GM12892 (cell line): ENCODE measurements at regions not wholly inside any gene's neighbourhood (a gene's known extent, or its start where the extent isn't known, plus 50 kb on each side); places are given as distances from the start of the nearest gene placed in this dataset.

Experiments used
- POLR2A ChIP-seq: IDR thresholded peaks from 2 replicates; pipeline ENCODE4 v1.6.1; 2011; ENCODE audit warnings: low read depth, low read length, control low read depth
- POLR2AphosphoS5 ChIP-seq: IDR thresholded peaks from 2 replicates; pipeline ENCODE4 v1.6.1; 2011; ENCODE audit warnings: low read depth, low read length, control low read depth
- TAF1 ChIP-seq: IDR thresholded peaks from 2 replicates; pipeline ENCODE4 v1.6.1; 2011; ENCODE audit warnings: low read depth, mild to moderate bottlenecking, control low read depth, low read length, borderline replicate concordance

DNA sequence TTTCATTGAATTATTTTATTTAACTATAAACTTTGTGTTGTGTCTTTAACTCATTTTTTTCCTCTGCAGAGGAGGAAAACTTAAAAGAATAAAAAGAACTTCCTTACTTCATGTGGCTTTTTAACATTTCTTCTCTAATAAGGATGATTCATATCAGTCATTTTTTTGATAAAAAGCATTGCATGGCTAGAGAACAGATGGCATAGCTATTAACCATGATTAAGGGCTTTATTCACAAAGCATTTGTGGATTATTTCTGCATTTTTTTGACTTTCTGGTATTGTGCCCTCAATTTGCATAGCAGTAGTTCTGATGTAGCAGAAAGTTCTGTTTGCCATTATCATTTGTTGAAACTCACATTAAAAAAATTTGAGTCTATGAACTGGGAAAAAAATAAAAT is 540.8 kb downstream of the SI start:
- TF ChIP-seq POLR2A (no peak), POLR2AphosphoS5 (no peak), TAF1 (no peak)
